ENCODE measurements at regions not wholly inside any gene's neighbourhood (a gene's known extent, or its start where the extent isn't known, plus 50 kb on each side); places are given as distances from the start of the nearest gene placed in this dataset.

DNA sequence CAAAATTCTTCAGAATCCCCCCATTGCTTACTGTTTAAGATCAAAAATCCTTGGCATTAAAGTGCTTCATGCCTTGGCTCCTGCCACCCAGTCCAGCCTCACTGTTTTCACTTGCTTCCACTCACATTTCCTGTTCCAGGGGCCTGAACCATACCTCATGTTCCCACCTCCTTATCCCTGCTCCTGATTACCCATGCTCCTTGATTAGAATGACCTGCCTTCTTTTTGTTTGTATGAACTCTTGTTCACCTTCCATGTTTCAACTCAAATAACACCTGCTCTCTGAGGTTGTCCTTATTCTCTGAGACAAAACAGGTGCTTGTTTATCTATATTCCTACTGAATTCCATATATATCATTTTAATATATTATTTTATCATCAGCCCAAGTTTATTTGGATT lies 77.1 kb upstream of the VSTM2A start:
- Mint-ChIP-seq H3K9me3 (ENCODE audit: low read depth, unreplicated experiment) (peaks cover 3% of the 10 kb centered on the region), H3K36me3 (ENCODE audit: insufficient read depth, unreplicated experiment) (no peaks in the 10 kb centered on the region), H3K27ac (ENCODE audit: unreplicated experiment) (no peak overlapping the region), H3K4me1 (ENCODE audit: low read depth, unreplicated experiment) (no peaks in the 10 kb centered on the region), H3K27me3 (ENCODE audit: unreplicated experiment) (peaks cover 17% of the 10 kb centered on the region), H3K4me3 (ENCODE audit: low read depth, unreplicated experiment) (no peak overlapping the region)
- BruUV-seq (replicated peaks), result no TSS peak
- DNase-seq, result no peak
- TF ChIP-seq, protein P1, sequence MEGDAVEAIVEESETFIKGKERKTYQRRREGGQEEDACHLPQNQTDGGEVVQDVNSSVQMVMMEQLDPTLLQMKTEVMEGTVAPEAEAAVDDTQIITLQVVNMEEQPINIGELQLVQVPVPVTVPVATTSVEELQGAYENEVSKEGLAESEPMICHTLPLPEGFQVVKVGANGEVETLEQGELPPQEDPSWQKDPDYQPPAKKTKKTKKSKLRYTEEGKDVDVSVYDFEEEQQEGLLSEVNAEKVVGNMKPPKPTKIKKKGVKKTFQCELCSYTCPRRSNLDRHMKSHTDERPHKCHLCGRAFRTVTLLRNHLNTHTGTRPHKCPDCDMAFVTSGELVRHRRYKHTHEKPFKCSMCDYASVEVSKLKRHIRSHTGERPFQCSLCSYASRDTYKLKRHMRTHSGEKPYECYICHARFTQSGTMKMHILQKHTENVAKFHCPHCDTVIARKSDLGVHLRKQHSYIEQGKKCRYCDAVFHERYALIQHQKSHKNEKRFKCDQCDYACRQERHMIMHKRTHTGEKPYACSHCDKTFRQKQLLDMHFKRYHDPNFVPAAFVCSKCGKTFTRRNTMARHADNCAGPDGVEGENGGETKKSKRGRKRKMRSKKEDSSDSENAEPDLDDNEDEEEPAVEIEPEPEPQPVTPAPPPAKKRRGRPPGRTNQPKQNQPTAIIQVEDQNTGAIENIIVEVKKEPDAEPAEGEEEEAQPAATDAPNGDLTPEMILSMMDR (IDR thresholded peaks at IDR 0.05; ENCODE audit: unreplicated experiment), result no peak
- intact Hi-C loops (cut with micrococcal nuclease; ENCODE audit: unreplicated experiment), result no loop called here
- CTCF ChIA-PET, result no interaction called here

DNA sequence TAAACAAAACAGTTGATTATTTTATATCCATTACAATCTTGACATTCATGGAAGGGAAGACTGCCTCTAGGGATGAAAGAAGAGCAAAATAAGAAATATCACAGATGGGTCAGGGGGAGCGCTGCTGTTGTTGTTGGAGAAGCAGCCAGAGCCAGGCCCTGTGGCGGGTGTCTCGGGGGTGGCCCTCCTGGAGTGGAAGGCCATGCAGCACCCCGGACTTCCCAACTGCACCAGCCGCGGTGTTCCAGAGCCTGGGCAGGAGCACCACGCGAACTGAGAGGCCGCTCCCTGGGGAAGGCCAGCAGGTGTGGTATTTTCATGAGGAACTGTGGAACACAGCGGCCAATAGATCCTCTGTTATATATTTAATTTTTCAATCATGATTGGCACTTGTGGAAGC lies 72.4 kb upstream of the VSTM2A start:
- no TSS peak for BruUV-seq (replicated peaks)
- Mint-ChIP-seq H3K9me3 (ENCODE audit: low read depth, unreplicated experiment) (peaks cover 2% of the 10 kb centered on the region), H3K27me3 (ENCODE audit: unreplicated experiment) (peaks cover 17% of the 10 kb centered on the region), H3K27ac (ENCODE audit: unreplicated experiment) (no peak overlapping the region), H3K4me3 (ENCODE audit: low read depth, unreplicated experiment) (no peak overlapping the region), H3K36me3 (ENCODE audit: insufficient read depth, unreplicated experiment) (no peaks in the 10 kb centered on the region), H3K4me1 (ENCODE audit: low read depth, unreplicated experiment) (no peaks in the 10 kb centered on the region)
- TF ChIP-seq, protein P1 (IDR thresholded peaks at IDR 0.05; ENCODE audit: unreplicated experiment), result no peak
- intact Hi-C loops (cut with micrococcal nuclease; ENCODE audit: unreplicated experiment), result no loop called here
- CTCF ChIA-PET, result no interaction called here
- no peak for DNase-seq

DNA sequence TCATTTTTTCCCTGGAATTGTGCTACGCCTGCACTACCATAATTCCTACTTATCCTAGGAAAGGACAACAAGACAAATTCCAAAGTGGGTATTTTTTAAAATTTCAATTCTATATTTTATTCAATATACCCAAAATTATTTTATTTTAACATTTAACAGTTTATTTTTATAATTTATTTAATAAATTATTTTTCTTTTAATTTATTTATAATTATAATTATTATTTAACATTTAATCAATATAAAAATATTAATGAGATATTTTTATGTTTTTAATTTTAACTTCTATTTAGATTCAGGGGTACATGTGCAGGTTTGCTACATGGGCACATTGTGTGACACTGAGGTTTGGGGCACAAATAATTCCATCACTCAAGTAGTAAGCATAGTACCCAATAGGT lies 65.6 kb upstream of the VSTM2A start:
- CTCF ChIA-PET, result interaction anchor here (1.0 kb wide), 1 partner anchor 12 kb away, joined by 4 read pairs; no protein-coding TSS in a partner anchor
- intact Hi-C loops (cut with micrococcal nuclease; ENCODE audit: unreplicated experiment), result loop anchor here (5.0 kb wide), 1 partner anchor 186 kb away; no protein-coding TSS in a partner anchor
- Mint-ChIP-seq H3K4me3 (ENCODE audit: low read depth, unreplicated experiment) (no peak overlapping the region), H3K4me1 (ENCODE audit: low read depth, unreplicated experiment) (no peaks in the 10 kb centered on the region), H3K27me3 (ENCODE audit: unreplicated experiment) (no peaks in the 10 kb centered on the region), H3K36me3 (ENCODE audit: insufficient read depth, unreplicated experiment) (no peaks in the 10 kb centered on the region), H3K9me3 (ENCODE audit: low read depth, unreplicated experiment) (peaks cover 3% of the 10 kb centered on the region), H3K27ac (ENCODE audit: unreplicated experiment) (no peak overlapping the region)
- no TSS peak for BruUV-seq (replicated peaks)
- no peak for DNase-seq
- TF ChIP-seq, protein P1 (IDR thresholded peaks at IDR 0.05; ENCODE audit: unreplicated experiment), result no peak

DNA sequence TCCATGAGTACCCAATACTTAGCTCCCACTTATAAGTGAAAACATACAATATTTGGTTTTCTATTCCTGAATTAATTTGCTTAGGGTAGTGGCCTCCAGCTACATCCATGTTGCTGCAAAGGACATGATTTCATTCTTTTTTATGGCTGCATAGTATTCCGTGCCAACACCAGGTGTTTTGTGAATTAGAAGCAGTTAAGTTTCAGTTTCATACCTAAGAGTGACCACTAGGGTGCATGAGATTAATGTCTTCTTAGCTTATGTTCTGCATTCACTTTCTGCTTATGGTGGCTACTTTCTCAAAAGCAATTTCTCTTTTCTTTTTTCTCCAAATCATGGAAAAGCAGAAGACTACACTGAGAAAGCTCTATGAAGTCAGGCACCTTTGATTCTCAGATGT lies 65.1 kb upstream of the VSTM2A start:
- no TSS peak for BruUV-seq (replicated peaks)
- H3K27ac Mint-ChIP-seq (ENCODE audit: unreplicated experiment), result no peak overlapping the region
- H3K27me3 Mint-ChIP-seq (ENCODE audit: unreplicated experiment), result no peaks in the 10 kb centered on the region
- no peak overlapping the region for H3K4me3 Mint-ChIP-seq (ENCODE audit: low read depth, unreplicated experiment)
- CTCF ChIA-PET, result interaction anchor here (1.0 kb wide), 1 partner anchor 12 kb away, joined by 4 read pairs; no protein-coding TSS in a partner anchor
- intact Hi-C loops (cut with micrococcal nuclease; ENCODE audit: unreplicated experiment), result loop anchor here (5.0 kb wide), 1 partner anchor 185 kb away; no protein-coding TSS in a partner anchor
- H3K9me3 Mint-ChIP-seq (ENCODE audit: low read depth, unreplicated experiment), result peaks cover 3% of the 10 kb centered on the region
- no peak for DNase-seq
- H3K4me1 Mint-ChIP-seq (ENCODE audit: low read depth, unreplicated experiment), result no peaks in the 10 kb centered on the region
- H3K36me3 Mint-ChIP-seq (ENCODE audit: insufficient read depth, unreplicated experiment), result no peaks in the 10 kb centered on the region
- TF ChIP-seq, protein P1 (IDR thresholded peaks at IDR 0.05; ENCODE audit: unreplicated experiment), result peak; percentile 18
